ENCODE measurements at regions not wholly inside any gene's neighbourhood (a gene's known extent, or its start where the extent isn't known, plus 50 kb on each side); places are given as distances from the start of the nearest gene placed in this dataset.

- peak; percentile 39 for DNase-seq (ENCODE audit: low read depth, low spot score)
Observed at GRCh38 chr7:13282377-13282980, 595.0 kb downstream of the ARL4A start.

GRCh38 chr7:13286916-13287315 is 599.5 kb downstream of the ARL4A start:
- H3K9me3 ChIP-seq (ENCODE audit: low read depth, low read length) = no peaks in the 10 kb centered on the region
- H3K9ac ChIP-seq (ENCODE audit: insufficient read length) = no peak overlapping the region
- no peaks in the 10 kb centered on the region for H3K36me3 ChIP-seq (ENCODE audit: insufficient read depth, low read length)
- TF ChIP-seq POLR2AphosphoS5 (IDR thresholded peaks at IDR 0.05; ENCODE audit: borderline replicate concordance, low read depth, low read length) = no peak
- TF ChIP-seq FOXP2 (optimal IDR thresholded peaks at IDR 0.05; ENCODE audit: control extremely low read depth, extremely low read length, insufficient read depth) = no peak
- TF ChIP-seq EZH2 (IDR thresholded peaks at IDR 0.05) = no peak
- DNase-seq (ENCODE audit: low read depth, low spot score) = no peak
- no peak overlapping the region for H3K27ac ChIP-seq
- H3K4me3 ChIP-seq = no peak overlapping the region

More at GRCh38 chr7:13282377-13282980, 595.0 kb downstream of the ARL4A start:
- no peaks in the 10 kb centered on the region for H3K9me3 ChIP-seq (ENCODE audit: low read depth, low read length)
- no peak overlapping the region for H3K9ac ChIP-seq (ENCODE audit: insufficient read length)
- no peaks in the 10 kb centered on the region for H3K36me3 ChIP-seq (ENCODE audit: insufficient read depth, low read length)
- no peak overlapping the region for H3K4me3 ChIP-seq
- no peak overlapping the region for H3K27ac ChIP-seq
- TF ChIP-seq EZH2 (IDR thresholded peaks at IDR 0.05) = no peak
- no peak for TF ChIP-seq POLR2AphosphoS5 (IDR thresholded peaks at IDR 0.05; ENCODE audit: borderline replicate concordance, low read depth, low read length)

- Histone ChIP-seq H3K9ac (ENCODE audit: insufficient read length) (no peak overlapping the region), H3K36me3 (ENCODE audit: insufficient read depth, low read length) (no peaks in the 10 kb centered on the region), H3K9me3 (ENCODE audit: low read depth, low read length) (no peaks in the 10 kb centered on the region), H3K4me3 (no peak overlapping the region), H3K27ac (no peak overlapping the region)
- DNase-seq (ENCODE audit: low read depth, low spot score) = no peak
- TF ChIP-seq EZH2 (IDR thresholded peaks at IDR 0.05) = no peak
- no peak for TF ChIP-seq FOXP2 (optimal IDR thresholded peaks at IDR 0.05; ENCODE audit: control extremely low read depth, extremely low read length, insufficient read depth)
Observed at GRCh38 chr7:13288516-13288915, 601.1 kb downstream of the ARL4A start.

- TF ChIP-seq POLR2AphosphoS5 (IDR thresholded peaks at IDR 0.05; ENCODE audit: borderline replicate concordance, low read depth, low read length) = no peak
- no peak for TF ChIP-seq FOXP2 (optimal IDR thresholded peaks at IDR 0.05; ENCODE audit: control extremely low read depth, extremely low read length, insufficient read depth)
- no peak for TF ChIP-seq EZH2 (IDR thresholded peaks at IDR 0.05)
- DNase-seq (ENCODE audit: low read depth, low spot score) = no peak
Observed at GRCh38 chr7:13290975-13291374, 603.5 kb downstream of the ARL4A start.

GRCh38 chr7:13293264-13294002 is 606.0 kb downstream of the ARL4A start:
- Histone ChIP-seq H3K36me3 (ENCODE audit: insufficient read depth, low read length) (no peaks in the 10 kb centered on the region), H3K4me3 (no peak overlapping the region), H3K9me3 (ENCODE audit: low read depth, low read length) (no peaks in the 10 kb centered on the region), H3K9ac (ENCODE audit: insufficient read length) (no peak overlapping the region), H3K27ac (no peak overlapping the region)
- DNase-seq (ENCODE audit: low read depth, low spot score) = no peak
- no peak for TF ChIP-seq EZH2 (IDR thresholded peaks at IDR 0.05)

More at GRCh38 chr7:13290975-13291374, 603.5 kb downstream of the ARL4A start:
- no peak overlapping the region for H3K27ac ChIP-seq
- no peaks in the 10 kb centered on the region for H3K36me3 ChIP-seq (ENCODE audit: insufficient read depth, low read length)
- no peaks in the 10 kb centered on the region for H3K9me3 ChIP-seq (ENCODE audit: low read depth, low read length)
- no peak overlapping the region for H3K4me3 ChIP-seq
- no peak overlapping the region for H3K9ac ChIP-seq (ENCODE audit: insufficient read length)

GRCh38 chr7:13307040-13307439 is 619.6 kb downstream of the ARL4A start:
- Histone ChIP-seq H3K36me3 (ENCODE audit: insufficient read depth, low read length) (no peaks in the 10 kb centered on the region), H3K27ac (no peak overlapping the region), H3K9me3 (ENCODE audit: low read depth, low read length) (0 out of 2 replicates have a peak, but pooled peaks cover 6% of the 10 kb centered on the region), H3K4me3 (no peak overlapping the region), H3K9ac (ENCODE audit: insufficient read length) (no peak overlapping the region)
- TF ChIP-seq POLR2AphosphoS5 (IDR thresholded peaks at IDR 0.05; ENCODE audit: borderline replicate concordance, low read depth, low read length) (no peak), EZH2 (IDR thresholded peaks at IDR 0.05) (no peak), FOXP2 (optimal IDR thresholded peaks at IDR 0.05; ENCODE audit: control extremely low read depth, extremely low read length, insufficient read depth) (no peak)
- DNase-seq (ENCODE audit: low read depth, low spot score) = no peak

- Histone ChIP-seq H3K4me3 (no peak overlapping the region), H3K9ac (ENCODE audit: insufficient read length) (no peak overlapping the region), H3K27ac (no peak overlapping the region), H3K36me3 (ENCODE audit: insufficient read depth, low read length) (no peaks in the 10 kb centered on the region), H3K9me3 (ENCODE audit: low read depth, low read length) (0 out of 2 replicates have a peak, but pooled peaks cover 6% of the 10 kb centered on the region)
- TF ChIP-seq POLR2AphosphoS5 (IDR thresholded peaks at IDR 0.05; ENCODE audit: borderline replicate concordance, low read depth, low read length) (no peak), EZH2 (IDR thresholded peaks at IDR 0.05) (no peak), FOXP2 (optimal IDR thresholded peaks at IDR 0.05; ENCODE audit: control extremely low read depth, extremely low read length, insufficient read depth) (no peak)
- DNase-seq (ENCODE audit: low read depth, low spot score) = no peak
Observed at GRCh38 chr7:13308423-13308822, 621.0 kb downstream of the ARL4A start.

GRCh38 chr7:13309535-13309934 is 622.1 kb downstream of the ARL4A start:
- Histone ChIP-seq H3K27ac (no peak overlapping the region), H3K4me3 (no peak overlapping the region), H3K9me3 (ENCODE audit: low read depth, low read length) (0 out of 2 replicates have a peak, but pooled peaks cover 6% of the 10 kb centered on the region), H3K36me3 (ENCODE audit: insufficient read depth, low read length) (no peaks in the 10 kb centered on the region), H3K9ac (ENCODE audit: insufficient read length) (no peak overlapping the region)
- TF ChIP-seq POLR2AphosphoS5 (IDR thresholded peaks at IDR 0.05; ENCODE audit: borderline replicate concordance, low read depth, low read length) (no peak), FOXP2 (optimal IDR thresholded peaks at IDR 0.05; ENCODE audit: control extremely low read depth, extremely low read length, insufficient read depth) (no peak), EZH2 (IDR thresholded peaks at IDR 0.05) (no peak)
- DNase-seq (ENCODE audit: low read depth, low spot score) = no peak

GRCh38 chr7:13312307-13312706 is 624.9 kb downstream of the ARL4A start:
- Histone ChIP-seq H3K27ac (no peak overlapping the region), H3K36me3 (ENCODE audit: insufficient read depth, low read length) (no peaks in the 10 kb centered on the region), H3K9me3 (ENCODE audit: low read depth, low read length) (0 out of 2 replicates have a peak, but pooled peaks cover 6% of the 10 kb centered on the region), H3K4me3 (no peak overlapping the region), H3K9ac (ENCODE audit: insufficient read length) (no peak overlapping the region)
- DNase-seq (ENCODE audit: low read depth, low spot score) = no peak
- no peak for TF ChIP-seq POLR2AphosphoS5 (IDR thresholded peaks at IDR 0.05; ENCODE audit: borderline replicate concordance, low read depth, low read length)
- TF ChIP-seq FOXP2 (optimal IDR thresholded peaks at IDR 0.05; ENCODE audit: control extremely low read depth, extremely low read length, insufficient read depth) = no peak
- TF ChIP-seq EZH2 (IDR thresholded peaks at IDR 0.05) = no peak
